B cell (primary cell): ENCODE measurements at regions not wholly inside any gene's neighbourhood (a gene's known extent, or its start where the extent isn't known, plus 50 kb on each side); places are given as distances from the start of the nearest gene placed in this dataset.

ENCODE experiments used
- ATAC-seq: fragments of 200-7000 bp; cut with Tn5 transposase; one replicate; pipeline ENCODE4 v1.10.0; 2021; ENCODE audit warnings: low read depth, mild to moderate bottlenecking, moderate number of reproducible peaks, moderate library complexity
- CTCF ChIA-PET: fragments of 350-600 bp; sonication (Branson Sonifier 250); formaldehyde crosslinking; loops from one replicate; lab custom pipeline; 2021; ENCODE audit warnings: antibody characterized with exemption, inconsistent platforms; lab: Charles Lee
- POLR2A ChIA-PET: fragments of 350-600 bp; sonication (Branson Sonifier 250); formaldehyde crosslinking; loops from one replicate; lab custom pipeline; 2021; ENCODE audit warnings: antibody characterized with exemption; lab: Charles Lee
- DNase-seq: peaks from one replicate; pipeline ENCODE4 v3.0.0; 2013
- H2AFZ ChIP-seq: 2 replicates; pipeline ENCODE4 v1.6.1; 2012; ENCODE audit warnings: mild to moderate bottlenecking, low read depth, low read length; ENCODE audit not compliant: insufficient read depth, poor library complexity, severe bottlenecking
- H3K27ac ChIP-seq, 2 donors: 1 replicate in 1 of 2; 2 replicates in 1 of 2; pipeline ENCODE4 v1.5.1; 2012 to 2013; ENCODE audit warnings: low read length in 2 of 2, mild to moderate bottlenecking in 2 of 2, moderate library complexity in 1 of 2
- H3K27me3 ChIP-seq, 4 experiments: fragments of 200-600 bp in 1 of 4; sonication (generic) in 1 of 4; replicated peaks in 1 of 4; 1 replicate in 2 of 4; 2 replicates in 2 of 4; pipeline versions ENCODE4 v1.6.1 to v1.7.0; 2013 to 2016; ENCODE audit warnings: low read length in 3 of 4, mild to moderate bottlenecking in 2 of 4, mixed read lengths in 1 of 4, moderate library complexity in 1 of 4; ENCODE audit not compliant: insufficient read depth in 4 of 4, control insufficient read depth in 3 of 4; ENCODE audit errors: control extremely low read depth in 1 of 4
- H3K36me3 ChIP-seq, 2 experiments: replicated peaks in 1 of 2; 1 replicate in 1 of 2; 2 replicates in 1 of 2; pipeline versions ENCODE4 v1.6.1 to v1.7.1; 2013; ENCODE audit warnings: low read length in 1 of 2; ENCODE audit not compliant: insufficient read depth in 2 of 2, control insufficient read depth in 1 of 2; ENCODE audit errors: control extremely low read depth in 1 of 2, extremely low read depth in 1 of 2
- H3K4me1 ChIP-seq, 2 donors: fragments of 200-600 bp in 1 of 2; sonication (generic) in 1 of 2; 1 replicate in 1 of 2; 2 replicates in 1 of 2; pipeline versions ENCODE4 v1.5.1 to v1.6.1; 2013 to 2017; ENCODE audit warnings: low read length in 2 of 2; ENCODE audit not compliant: control insufficient read depth in 2 of 2, insufficient read depth in 2 of 2
- H3K4me2 ChIP-seq: replicated peaks from 2 replicates; pipeline ENCODE3; 2012; ENCODE audit warnings: mild to moderate bottlenecking, low read depth, low read length; ENCODE audit not compliant: poor library complexity, severe bottlenecking
- H3K4me3 ChIP-seq, 5 experiments: fragments of 200-600 bp in 1 of 5; sonication (generic) in 1 of 5; 1 replicate in 3 of 5; 2 replicates in 2 of 5; pipeline versions ENCODE4 v1.5.1 to v1.7.0; 2011 to 2016; ENCODE audit warnings: low read length in 4 of 5, mild to moderate bottlenecking in 4 of 5, low read depth in 2 of 5, control low read depth in 1 of 5, moderate library complexity in 1 of 5; ENCODE audit not compliant: insufficient read depth in 1 of 5; ENCODE audit errors: control extremely low read depth in 1 of 5, extremely low read depth in 1 of 5
- H3K79me2 ChIP-seq: fragments of 200-600 bp; sonication (generic); one replicate; pipeline ENCODE4 v1.6.0; 2016; ENCODE audit warnings: low read length; ENCODE audit not compliant: control insufficient read depth, insufficient read depth
- H3K9ac ChIP-seq: fragments of 200-600 bp; sonication (generic); 2 replicates; pipeline ENCODE4 v1.6.1; 2017; ENCODE audit warnings: mild to moderate bottlenecking, low read length, moderate library complexity
- H3K9me3 ChIP-seq, 3 donors: one replicate each; pipeline versions ENCODE4 v1.6.1 to v1.7.1; 2013; ENCODE audit warnings: low read length in 2 of 3; ENCODE audit not compliant: control insufficient read depth in 2 of 3, insufficient read depth in 1 of 3; ENCODE audit errors: control extremely low read depth in 1 of 3
- H4K20me1 ChIP-seq: 2 replicates; pipeline ENCODE4 v1.6.0; 2012; ENCODE audit warnings: mild to moderate bottlenecking, low read length; ENCODE audit not compliant: insufficient read depth, control insufficient read depth, poor library complexity, severe bottlenecking
- H3K27ac Mint-ChIP-seq: one replicate; pipeline ENCODE4 v1.8.0; 2021; ENCODE audit warnings: mixed read lengths
- H3K27me3 Mint-ChIP-seq: one replicate; pipeline ENCODE4 v1.8.0; 2021; ENCODE audit warnings: mixed read lengths
- H3K4me1 Mint-ChIP-seq: one replicate; pipeline ENCODE4 v1.8.0; 2021; ENCODE audit warnings: mixed read lengths
- H3K4me3 Mint-ChIP-seq: one replicate; pipeline ENCODE4 v1.8.0; 2021; ENCODE audit warnings: mixed read lengths
- H3K9me3 Mint-ChIP-seq: one replicate; pipeline ENCODE4 v1.8.0; 2022; ENCODE audit warnings: mixed read lengths; ENCODE audit not compliant: insufficient read depth
- CTCF ChIP-seq: fragments of 200-600 bp; IDR thresholded peaks from one replicate; pipeline ENCODE4 v1.8.0; 2022; ENCODE audit warnings: antibody characterized with exemption, mild to moderate bottlenecking
- EZH2 ChIP-seq: IDR thresholded peaks from 2 replicates; pipeline ENCODE4 v1.6.1; 2012; ENCODE audit warnings: borderline replicate concordance, low read depth, mild to moderate bottlenecking, moderate library complexity, low read length; ENCODE audit not compliant: insufficient read depth, poor library complexity, severe bottlenecking
- whole genome bisulfite sequencing: methylation state at CpG from one replicate; pipeline ENCODE4 v1.1.5; 2013; ENCODE audit warnings: missing lambda C conversion rate; ENCODE audit not compliant: insufficient coverage; 5-methylcytosine and 5-hydroxymethylcytosine counted together
- intact Hi-C: fragments of 100-400 bp; cut with micrococcal nuclease; formaldehyde crosslinking; loops from one replicate; pipeline ENCODE4 v1.10.0; 2022

- no peaks in the 10 kb centered on the region for H3K27me3 Mint-ChIP-seq
Measured at GRCh38 chr2:18998491-18998890, 359.9 kb downstream of the OSR1 start.

GRCh38 chr2:18993756-18994338, 364.6 kb downstream of the OSR1 start:
- CTCF ChIA-PET, result interaction anchor here (0.6 kb wide), 1 partner anchor 370 kb away, joined by 4 read pairs; no protein-coding TSS in a partner anchor

More at GRCh38 chr2:18998491-18998890, 359.9 kb downstream of the OSR1 start:
- ATAC-seq, result no peak
- DNase-seq, result no peak
- no peak overlapping the region for H3K4me3 Mint-ChIP-seq
- no peak overlapping the region for H3K4me3 ChIP-seq
- no peak overlapping the region for H2AFZ ChIP-seq
- ChIA-PET POLR2A (no interaction called here), CTCF (no interaction called here)
- WGBS, result no CpG with 5 or more reads among the region's 1 CpG
- H3K4me1 Mint-ChIP-seq, result no peaks in the 10 kb centered on the region
- no peaks in the 10 kb centered on the region for H4K20me1 ChIP-seq
- no peak overlapping the region for H3K27ac Mint-ChIP-seq
- no peaks in the 10 kb centered on the region for H3K27me3 ChIP-seq
- no peak overlapping the region for H3K4me2 ChIP-seq
- H3K9me3 Mint-ChIP-seq, result no peaks in the 10 kb centered on the region
- H3K9ac ChIP-seq, result no peak overlapping the region
- no peaks in the 10 kb centered on the region for H3K4me1 ChIP-seq
- no peaks in the 10 kb centered on the region for H3K79me2 ChIP-seq
- no peak overlapping the region for H3K27ac ChIP-seq
- intact Hi-C loops, result no loop called here
- TF ChIP-seq CTCF, result no peak
- no peak for TF ChIP-seq EZH2
- no peaks in the 10 kb centered on the region for H3K36me3 ChIP-seq
- H3K9me3 ChIP-seq, result peaks cover 0 to 2% (median 0%) of the 10 kb centered on the region in 3 donors

More at GRCh38 chr2:18993756-18994338, 364.6 kb downstream of the OSR1 start:
- no peak for TF ChIP-seq CTCF
- no peak for TF ChIP-seq EZH2
- H2AFZ ChIP-seq, result no peak overlapping the region
- H3K4me1 ChIP-seq, result no peaks in the 10 kb centered on the region
- H3K36me3 ChIP-seq, result no peaks in the 10 kb centered on the region
- no peak overlapping the region for H3K9ac ChIP-seq
- no peaks in the 10 kb centered on the region for H3K4me1 Mint-ChIP-seq
- ATAC-seq (no peak), DNase-seq (no peak)
- no peaks in the 10 kb centered on the region for H3K27me3 ChIP-seq
- H3K27ac ChIP-seq, result no peak overlapping the region
- no peak overlapping the region for H3K27ac Mint-ChIP-seq
- intact Hi-C loops, result no loop called here
- no peaks in the 10 kb centered on the region for H4K20me1 ChIP-seq
- POLR2A ChIA-PET, result no interaction called here
- H3K4me3 Mint-ChIP-seq, result no peak overlapping the region
- no peaks in the 10 kb centered on the region for H3K27me3 Mint-ChIP-seq
- no peaks in the 10 kb centered on the region for H3K79me2 ChIP-seq
- no peak overlapping the region for H3K4me2 ChIP-seq
- WGBS, result 92% methylated on average over 2 of the region's 3 CpGs
- no peaks in the 10 kb centered on the region for H3K9me3 Mint-ChIP-seq
- H3K9me3 ChIP-seq, result no peaks in the 10 kb centered on the region
- H3K4me3 ChIP-seq, result no peak overlapping the region
